G401 (cell line): ENCODE measurements at regions not wholly inside any gene's neighbourhood (a gene's known extent, or its start where the extent isn't known, plus 50 kb on each side); places are given as distances from the start of the nearest gene placed in this dataset.
"Not testable (repeated sequence)": the region's sequence is repeated elsewhere in the genome, so short reads cannot be mapped to it uniquely, and the experiment has no call there.

Source experiments
- DNase-seq: peaks from one replicate; pipeline ENCODE4 v3.0.0-alpha.2; 2015; ENCODE audit warnings: low spot score
- in situ Hi-C: cut with HindIII; loops from 2 replicates; pipeline ENCODE4 v1.10.0; 2016; ENCODE audit warnings: low sequenced_read_pairs, mixed read lengths

GRCh38 chr9:763692-764091 lies 77.8 kb upstream of the DMRT1 start:
- in situ Hi-C loops = no loop called here
- DNase-seq = no peak

GRCh38 chr9:764105-764524 lies 77.4 kb upstream of the DMRT1 start:
- peak; percentile 87 for DNase-seq
- in situ Hi-C loops = no loop called here

GRCh38 chr9:764986-765385 lies 76.5 kb upstream of the DMRT1 start:
- in situ Hi-C loops = no loop called here
- no peak for DNase-seq

GRCh38 chr9:767061-767561 lies 74.4 kb upstream of the DMRT1 start:
- DNase-seq, in situ Hi-C loops: not testable (repeated sequence)

- DNase-seq = no peak
- in situ Hi-C loops = no loop called here
Observed at GRCh38 chr9:776086-776485, 65.4 kb upstream of the DMRT1 start.

- in situ Hi-C loops = no loop called here
- no peak for DNase-seq
Observed at GRCh38 chr9:777978-778377, 63.5 kb upstream of the DMRT1 start.

GRCh38 chr9:784202-784601 lies 57.3 kb upstream of the DMRT1 start:
- in situ Hi-C loops = no loop called here

GRCh38 chr9:784916-785315 lies 56.6 kb upstream of the DMRT1 start:
- no peak for DNase-seq
- in situ Hi-C loops = no loop called here

More at GRCh38 chr9:784202-784601, 57.3 kb upstream of the DMRT1 start:
- DNase-seq = no peak

- DNase-seq = no peak
- in situ Hi-C loops = no loop called here
Observed at GRCh38 chr9:785997-786396, 55.5 kb upstream of the DMRT1 start.

- no peak for DNase-seq
- in situ Hi-C loops = no loop called here
Observed at GRCh38 chr9:786405-786804, 55.1 kb upstream of the DMRT1 start.

GRCh38 chr9:788777-789176 lies 52.7 kb upstream of the DMRT1 start:
- no peak for DNase-seq

More at GRCh38 chr9:788777-789176, 52.7 kb upstream of the DMRT1 start:
- in situ Hi-C loops = no loop called here
